ENCODE measurements at regions not wholly inside any gene's neighbourhood (a gene's known extent, or its start where the extent isn't known, plus 50 kb on each side); places are given as distances from the start of the nearest gene placed in this dataset.
"Not testable (repeated sequence)": the region's sequence is repeated elsewhere in the genome, so short reads cannot be mapped to it uniquely, and the experiment has no call there.

GRCh38 chr21:27893619-27894018 is 926.7 kb upstream of the ADAMTS5 start:
- not testable (repeated sequence) for H3K36me3 Mint-ChIP-seq (ENCODE audit: low read depth)

DNA sequence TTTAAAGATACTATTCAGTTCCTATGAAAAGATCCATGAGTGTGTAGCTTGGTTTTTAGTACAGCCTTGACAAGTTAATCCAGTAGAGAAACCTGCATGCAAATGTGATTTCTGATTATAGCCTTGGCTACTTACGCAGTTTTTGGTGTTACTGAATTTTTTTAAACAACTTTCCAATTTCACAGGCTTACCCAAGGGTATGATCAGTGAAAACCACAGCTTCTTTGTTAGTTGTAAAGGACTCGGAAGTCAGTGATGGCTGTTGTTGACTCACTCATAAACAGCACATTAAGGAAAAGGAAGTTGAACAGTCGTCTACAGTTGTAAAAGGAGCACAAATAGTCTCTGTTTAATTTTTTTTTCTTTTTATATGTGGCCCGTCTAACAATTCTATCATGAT is 924.6 kb upstream of the ADAMTS5 start:
- not testable (repeated sequence) for H3K4me3 Mint-ChIP-seq; H3K27me3 Mint-ChIP-seq (ENCODE audit: low read depth); H3K36me3 Mint-ChIP-seq (ENCODE audit: low read depth); H3K9me3 Mint-ChIP-seq; H3K4me1 Mint-ChIP-seq; H3K27ac Mint-ChIP-seq

More at GRCh38 chr21:27893619-27894018, 926.7 kb upstream of the ADAMTS5 start:
- not testable (repeated sequence) for H3K4me3 Mint-ChIP-seq; H3K9me3 Mint-ChIP-seq; H3K4me1 Mint-ChIP-seq; H3K27ac Mint-ChIP-seq; H3K27me3 Mint-ChIP-seq (ENCODE audit: low read depth)

GRCh38 chr21:27887808-27888455 is 921.0 kb upstream of the ADAMTS5 start:
- not testable (repeated sequence) for H3K4me3 Mint-ChIP-seq; H3K9me3 Mint-ChIP-seq; H3K36me3 Mint-ChIP-seq (ENCODE audit: low read depth); H3K27me3 Mint-ChIP-seq (ENCODE audit: low read depth); H3K4me1 Mint-ChIP-seq
- H3K27ac Mint-ChIP-seq = peak overlapping the region in 1 of 3 experiments; percentile 27

DNA sequence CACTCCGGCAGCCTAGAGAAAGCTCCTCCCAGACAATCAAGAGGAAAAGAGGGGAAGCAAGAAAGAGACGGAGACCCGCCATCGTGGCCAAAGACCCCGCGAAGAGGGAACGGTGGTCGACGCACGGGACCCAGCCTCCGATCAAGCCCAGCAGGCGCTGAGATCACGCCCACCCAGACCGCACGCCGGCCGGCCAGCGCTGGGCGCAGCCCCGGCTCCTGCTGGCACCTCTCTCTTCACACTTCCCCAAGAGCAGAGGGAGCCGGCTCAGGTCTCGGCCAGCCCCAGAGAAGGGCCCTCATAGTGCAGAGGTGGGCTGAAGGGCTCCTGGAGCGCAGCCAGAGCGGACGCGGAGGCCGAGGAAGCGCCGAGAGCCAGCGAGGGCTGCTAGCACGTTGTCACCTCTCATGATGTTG is 918.4 kb upstream of the ADAMTS5 start:
- H3K9me3 Mint-ChIP-seq = peaks cover 5% of the 10 kb centered on the region
- H3K4me1 Mint-ChIP-seq = peaks cover 11% of the 10 kb centered on the region
- H3K27ac Mint-ChIP-seq = no peak overlapping the region
- H3K36me3 Mint-ChIP-seq (ENCODE audit: low read depth) = no peaks in the 10 kb centered on the region
- no peak for TF ChIP-seq CTCF (IDR thresholded peaks at IDR 0.05; ENCODE audit: unreplicated experiment in 3 of 3)
- H3K4me3 Mint-ChIP-seq = no peak overlapping the region
- no peaks in the 10 kb centered on the region for H3K27me3 Mint-ChIP-seq (ENCODE audit: low read depth)

GRCh38 chr21:27881331-27881730 is 914.4 kb upstream of the ADAMTS5 start:
- peaks cover 15% of the 10 kb centered on the region for H3K4me1 Mint-ChIP-seq

GRCh38 chr21:27872411-27872810 is 905.5 kb upstream of the ADAMTS5 start:
- H3K27me3 Mint-ChIP-seq (ENCODE audit: low read depth); H3K36me3 Mint-ChIP-seq (ENCODE audit: low read depth); H3K27ac Mint-ChIP-seq; H3K4me3 Mint-ChIP-seq; H3K4me1 Mint-ChIP-seq: not testable (repeated sequence)
- peaks cover 28% of the 10 kb centered on the region for H3K9me3 Mint-ChIP-seq

More at GRCh38 chr21:27881331-27881730, 914.4 kb upstream of the ADAMTS5 start:
- H3K4me3 Mint-ChIP-seq; H3K27me3 Mint-ChIP-seq (ENCODE audit: low read depth); H3K9me3 Mint-ChIP-seq; H3K36me3 Mint-ChIP-seq (ENCODE audit: low read depth): not testable (repeated sequence)
- peak overlapping the region; percentile 74 to 92 (median 92) for H3K27ac Mint-ChIP-seq

DNA sequence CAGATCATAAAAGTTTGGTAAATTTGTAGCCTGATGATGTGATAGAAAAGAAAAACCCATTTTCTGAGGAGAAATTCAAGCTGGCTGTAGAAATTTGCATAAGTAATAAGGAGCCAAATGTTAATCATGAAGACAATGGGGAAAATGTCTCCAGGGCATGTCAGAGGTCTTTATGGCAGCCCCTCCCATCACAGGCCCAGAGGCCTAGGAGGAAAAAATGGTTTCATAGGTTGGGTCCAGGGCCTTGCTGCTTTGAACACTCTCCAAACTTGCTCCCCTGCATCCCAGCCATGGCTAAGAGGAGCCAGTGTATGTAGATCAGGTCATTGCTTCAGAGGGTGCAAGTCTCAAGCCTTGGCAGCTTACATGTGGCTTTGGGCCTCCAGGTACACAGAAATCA is 903.9 kb upstream of the ADAMTS5 start:
- H3K27me3 Mint-ChIP-seq (ENCODE audit: low read depth); H3K4me3 Mint-ChIP-seq; H3K4me1 Mint-ChIP-seq; H3K27ac Mint-ChIP-seq; H3K36me3 Mint-ChIP-seq (ENCODE audit: low read depth): not testable (repeated sequence)
- H3K9me3 Mint-ChIP-seq = peaks cover 32% of the 10 kb centered on the region

GRCh38 chr21:27860314-27860955 is 893.5 kb upstream of the ADAMTS5 start:
- not testable (repeated sequence) for H3K27me3 Mint-ChIP-seq (ENCODE audit: low read depth); H3K36me3 Mint-ChIP-seq (ENCODE audit: low read depth); H3K4me1 Mint-ChIP-seq; H3K4me3 Mint-ChIP-seq; H3K9me3 Mint-ChIP-seq
- peak overlapping the region in 1 of 3 experiments; percentile 32 for H3K27ac Mint-ChIP-seq

- not testable (repeated sequence) for H3K9me3 Mint-ChIP-seq; H3K4me3 Mint-ChIP-seq; H3K27me3 Mint-ChIP-seq (ENCODE audit: low read depth); H3K36me3 Mint-ChIP-seq (ENCODE audit: low read depth); H3K27ac Mint-ChIP-seq; H3K4me1 Mint-ChIP-seq
These were observed 891.4 kb upstream of the ADAMTS5 start for GRCh38 chr21:27858053-27858825.

- H3K27me3 Mint-ChIP-seq (ENCODE audit: low read depth); H3K4me3 Mint-ChIP-seq; H3K36me3 Mint-ChIP-seq (ENCODE audit: low read depth); H3K9me3 Mint-ChIP-seq; H3K4me1 Mint-ChIP-seq; H3K27ac Mint-ChIP-seq: not testable (repeated sequence)
These were observed 890.1 kb upstream of the ADAMTS5 start for GRCh38 chr21:27856988-27857387.

Data from nephron (organoid).